H9 (cell line): ENCODE measurements at regions not wholly inside any gene's neighbourhood (a gene's known extent, or its start where the extent isn't known, plus 50 kb on each side); places are given as distances from the start of the nearest gene placed in this dataset.

Experiments used
- DNase-seq: peaks from one replicate; pipeline ENCODE4 v3.0.0-alpha.2; 2017
- H2AFZ ChIP-seq: one replicate; pipeline ENCODE4 v1.6.1; 2013; ENCODE audit warnings: mild to moderate bottlenecking, low read length, control low read depth, moderate library complexity
- H2AK5ac ChIP-seq: 2 replicates; pipeline ENCODE4 v1.6.1; 2013; ENCODE audit warnings: low read length, control low read depth, mixed read lengths; ENCODE audit not compliant: insufficient read length
- H2BK120ac ChIP-seq: one replicate; pipeline ENCODE4 v1.6.1; 2013; ENCODE audit warnings: low read depth, mild to moderate bottlenecking, low read length, control low read depth, inconsistent platforms; ENCODE audit not compliant: poor library complexity, severe bottlenecking
- H2BK12ac ChIP-seq: 2 replicates; pipeline ENCODE4 v1.6.1; 2013; ENCODE audit warnings: low read length, control low read depth, mixed read lengths, low read depth; ENCODE audit not compliant: insufficient read length
- H2BK15ac ChIP-seq: 2 replicates; pipeline ENCODE4 v1.6.1; 2013; ENCODE audit warnings: low read depth, low read length, control low read depth
- H2BK20ac ChIP-seq: one replicate; pipeline ENCODE4 v1.6.1; 2013; ENCODE audit warnings: low read depth, mild to moderate bottlenecking, low read length, control low read depth, inconsistent platforms; ENCODE audit not compliant: poor library complexity, severe bottlenecking
- H2BK5ac ChIP-seq: 2 replicates; pipeline ENCODE4 v1.6.1; 2013; ENCODE audit warnings: low read length, control low read depth, mixed read lengths; ENCODE audit not compliant: insufficient read length
- H3K14ac ChIP-seq: 2 replicates; pipeline ENCODE4 v1.6.1; 2013; ENCODE audit warnings: low read length, control low read depth; ENCODE audit not compliant: insufficient read depth
- H3K18ac ChIP-seq: 2 replicates; pipeline ENCODE4 v1.6.1; 2013; ENCODE audit warnings: low read depth, mild to moderate bottlenecking, mixed read lengths, low read length, control low read depth; ENCODE audit not compliant: insufficient read length
- H3K23ac ChIP-seq: 2 replicates; pipeline ENCODE4 v1.6.1; 2013; ENCODE audit warnings: low read length, control low read depth, mixed read lengths, low read depth; ENCODE audit not compliant: insufficient read length
- H3K23me2 ChIP-seq: 2 replicates; pipeline ENCODE4 v1.6.1; 2013; ENCODE audit warnings: low read depth, mild to moderate bottlenecking, mixed read lengths, low read length, control low read depth; ENCODE audit not compliant: insufficient read length, poor library complexity, severe bottlenecking
- H3K27ac ChIP-seq: 2 replicates; pipeline ENCODE4 v1.5.1; 2013; ENCODE audit warnings: low read length, control low read depth, mixed read lengths, low read depth; ENCODE audit not compliant: insufficient read length
- H3K27me3 ChIP-seq: 2 replicates; pipeline ENCODE4 v1.6.1; 2013; ENCODE audit warnings: low read length, control low read depth, inconsistent platforms; ENCODE audit not compliant: insufficient read depth
- H3K4ac ChIP-seq: 2 replicates; pipeline ENCODE4 v1.6.1; 2013; ENCODE audit warnings: low read depth, mild to moderate bottlenecking, control low read depth, inconsistent platforms, low read length, moderate library complexity
- H3K4me1 ChIP-seq: 2 replicates; pipeline ENCODE4 v1.6.1; 2013; ENCODE audit warnings: low read length, control low read depth, inconsistent platforms; ENCODE audit not compliant: insufficient read depth
- H3K4me2 ChIP-seq: 2 replicates; pipeline ENCODE4 v1.6.1; 2013; ENCODE audit warnings: low read length, control low read depth, mixed read lengths; ENCODE audit not compliant: insufficient read length, insufficient read depth
- H3K56ac ChIP-seq: 2 replicates; pipeline ENCODE4 v1.6.1; 2013; ENCODE audit warnings: low read depth, mild to moderate bottlenecking, mixed read lengths, low read length, control low read depth; ENCODE audit not compliant: insufficient read length
- H3K79me1 ChIP-seq: 2 replicates; pipeline ENCODE4 v1.6.1; 2013; ENCODE audit warnings: low read depth, mild to moderate bottlenecking, moderate library complexity, low read length, control low read depth, inconsistent platforms; ENCODE audit not compliant: insufficient read depth, poor library complexity, severe bottlenecking
- H3K79me2 ChIP-seq: 2 replicates; pipeline ENCODE4 v1.6.1; 2013; ENCODE audit warnings: low read length, control low read depth, inconsistent platforms; ENCODE audit not compliant: insufficient read depth
- H3K9ac ChIP-seq: 2 replicates; pipeline ENCODE4 v1.6.1; 2013; ENCODE audit warnings: low read length, control low read depth, mixed read lengths; ENCODE audit not compliant: insufficient read length; ENCODE audit errors: extremely low read depth
- H3K9me3 ChIP-seq: one replicate; pipeline ENCODE4 v1.6.1; 2013; ENCODE audit warnings: low read depth, low read length, inconsistent platforms; ENCODE audit not compliant: control insufficient read depth
- H3T11ph ChIP-seq: one replicate; pipeline ENCODE4 v1.6.1; 2013; ENCODE audit warnings: mild to moderate bottlenecking, low read length, control low read depth, inconsistent platforms
- H4K20me1 ChIP-seq: one replicate; pipeline ENCODE4 v1.6.1; 2013; ENCODE audit not compliant: control insufficient read depth, insufficient read length, insufficient read depth
- H4K5ac ChIP-seq: 2 replicates; pipeline ENCODE4 v1.6.1; 2013; ENCODE audit warnings: low read depth, mild to moderate bottlenecking, mixed read lengths, low read length, control low read depth; ENCODE audit not compliant: insufficient read length
- H4K8ac ChIP-seq: replicated peaks from 2 replicates; pipeline ENCODE4 v1.6.1; 2013; ENCODE audit warnings: low read length, control low read depth, mixed read lengths, low read depth; ENCODE audit not compliant: insufficient read length
- H4K91ac ChIP-seq: 2 replicates; pipeline ENCODE4 v1.6.1; 2013; ENCODE audit warnings: low read depth, mild to moderate bottlenecking, moderate library complexity, mixed read lengths, low read length, control low read depth; ENCODE audit not compliant: insufficient read length
- H3K27ac Mint-ChIP-seq, 3 experiments: 2 replicates in 2 of 3; 3 replicates in 1 of 3; pipeline ENCODE4 v1.8.0; 2020 to 2021; ENCODE audit warnings: mixed read lengths in 3 of 3, mild to moderate bottlenecking in 1 of 3, moderate library complexity in 1 of 3
- H3K27me3 Mint-ChIP-seq: 2 replicates; pipeline ENCODE4 v1.8.0; 2021; ENCODE audit warnings: low read depth, mild to moderate bottlenecking, moderate library complexity, mixed read lengths
- H3K36me3 Mint-ChIP-seq, 3 experiments: 2 replicates in 2 of 3; 3 replicates in 1 of 3; pipeline ENCODE4 v1.8.0; 2020 to 2021; ENCODE audit warnings: low read depth in 3 of 3, mixed read lengths in 3 of 3; ENCODE audit not compliant: insufficient read depth in 1 of 3
- H3K4me1 Mint-ChIP-seq, 2 experiments: 2 replicates each; pipeline ENCODE4 v1.8.0; 2020; ENCODE audit warnings: mixed read lengths in 2 of 2
- H3K4me3 Mint-ChIP-seq, 2 experiments: 2 replicates in 1 of 2; 3 replicates in 1 of 2; pipeline ENCODE4 v1.8.0; 2020 to 2021; ENCODE audit warnings: mild to moderate bottlenecking in 2 of 2, mixed read lengths in 2 of 2, moderate library complexity in 1 of 2
- H3K9me3 Mint-ChIP-seq, 2 experiments: 2 replicates in 1 of 2; 3 replicates in 1 of 2; pipeline ENCODE4 v1.8.0; 2020; ENCODE audit warnings: mild to moderate bottlenecking in 2 of 2, mixed read lengths in 2 of 2, moderate library complexity in 1 of 2
- CTCF ChIP-seq: fragments of 200-600 bp; sonication (generic); conservative IDR thresholded peaks from 3 replicates; pipeline ENCODE4 v1.8.0; 2021; ENCODE audit warnings: antibody characterized with exemption, mild to moderate bottlenecking
- WGBS: extraction: QIAGEN DNeasy Blood & Tissue Kit; methylation state at CpG from one replicate; pipeline ENCODE4 v1.1.7; 2013; ENCODE audit warnings: missing lambda C conversion rate, low lambda C conversion rate, mixed read lengths; ENCODE audit not compliant: insufficient read length; ENCODE audit errors: extremely low coverage; 5-methylcytosine and 5-hydroxymethylcytosine counted together

DNA sequence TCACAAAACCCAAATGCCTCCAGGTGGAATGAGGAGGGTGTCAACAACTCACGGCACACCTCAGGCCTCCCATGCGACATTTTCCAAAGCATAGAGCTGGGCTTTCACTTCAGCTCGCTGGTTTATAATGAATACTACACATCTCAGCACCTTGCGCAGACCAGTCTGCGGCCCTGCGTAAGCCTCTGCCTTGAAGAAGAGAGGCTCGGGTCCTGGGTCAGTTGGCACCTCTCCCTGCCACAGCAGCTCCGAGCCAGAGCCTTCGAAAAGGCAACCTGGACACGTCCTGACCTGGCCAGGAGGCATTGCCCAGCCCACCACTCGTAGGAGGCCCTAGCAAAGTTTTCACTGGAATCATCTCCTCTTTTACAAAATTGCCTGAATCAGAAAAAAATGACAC is 183.0 kb upstream of the AFDN start:
- no peak overlapping the region for H2BK20ac ChIP-seq
- no peaks in the 10 kb centered on the region for H4K20me1 ChIP-seq
- H2BK5ac ChIP-seq, result no peak overlapping the region
- H4K5ac ChIP-seq, result no peak overlapping the region
- H3K79me1 ChIP-seq, result no peaks in the 10 kb centered on the region
- no peak overlapping the region for H3K4ac ChIP-seq
- H2BK15ac ChIP-seq, result no peak overlapping the region
- no peak for TF ChIP-seq CTCF
- no peak for DNase-seq
- H3K9me3 ChIP-seq, result no peaks in the 10 kb centered on the region
- H3K23ac ChIP-seq, result no peak overlapping the region
- H3K14ac ChIP-seq, result no peak overlapping the region
- H2BK120ac ChIP-seq, result no peak overlapping the region
- no peak overlapping the region for H2AK5ac ChIP-seq
- no peak overlapping the region for H2AFZ ChIP-seq
- no peak overlapping the region for H3K56ac ChIP-seq
- Mint-ChIP-seq H3K27me3 (no peaks in the 10 kb centered on the region; the same call in none of the 2 replicates), H3K4me3 (no peak overlapping the region), H3K27ac (no peak overlapping the region; a peak in 1 of 7 replicates), H3K4me1 (peaks cover 26 to 30% of the 10 kb centered on the region in 2 experiments), H3K9me3 (peaks cover 0 to 3% of the 10 kb centered on the region in 2 experiments; a peak in 3 of 5 replicates), H3K36me3 (0 out of 7 replicates have a peak, but pooled peaks cover 0 to 2% (median 0%) of the 10 kb centered on the region in 3 experiments)
- WGBS, result no CpG with 5 or more reads among the region's 11 CpGs
- no peaks in the 10 kb centered on the region for H3K79me2 ChIP-seq
- no peak overlapping the region for H3K18ac ChIP-seq
- H3K9ac ChIP-seq, result no peak overlapping the region
- no peak overlapping the region for H4K8ac ChIP-seq
- H4K91ac ChIP-seq, result no peak overlapping the region
- no peak overlapping the region for H3K4me2 ChIP-seq
- no peak overlapping the region for H3K27ac ChIP-seq
- H3K4me1 ChIP-seq, result no peaks in the 10 kb centered on the region; the same call in 1 of the 2 replicates
- no peaks in the 10 kb centered on the region for H3K23me2 ChIP-seq
- no peak overlapping the region for H3T11ph ChIP-seq
- H2BK12ac ChIP-seq, result no peak overlapping the region
- H3K27me3 ChIP-seq, result no peaks in the 10 kb centered on the region
